ENCODE measurements at regions not wholly inside any gene's neighbourhood (a gene's known extent, or its start where the extent isn't known, plus 50 kb on each side); places are given as distances from the start of the nearest gene placed in this dataset.

- POLR2A ChIA-PET: no interaction called here
- TF ChIP-seq ZNF747 (tag by site-specific recombination; IDR thresholded peaks at IDR 0.05) (no peak), ZNF610 (tag by site-specific recombination; IDR thresholded peaks at IDR 0.05; ENCODE audit: borderline replicate concordance) (no peak), ZNF394 (tag by site-specific recombination; IDR thresholded peaks at IDR 0.05; ENCODE audit: borderline replicate concordance) (no peak), ZNF341 (tag by site-specific recombination; IDR thresholded peaks at IDR 0.05; ENCODE audit: low read depth) (no peak), HOXC10 (CRISPR knock-in tag; IDR thresholded peaks at IDR 0.05) (no peak)
- TF ChIP-seq, protein P1, sequence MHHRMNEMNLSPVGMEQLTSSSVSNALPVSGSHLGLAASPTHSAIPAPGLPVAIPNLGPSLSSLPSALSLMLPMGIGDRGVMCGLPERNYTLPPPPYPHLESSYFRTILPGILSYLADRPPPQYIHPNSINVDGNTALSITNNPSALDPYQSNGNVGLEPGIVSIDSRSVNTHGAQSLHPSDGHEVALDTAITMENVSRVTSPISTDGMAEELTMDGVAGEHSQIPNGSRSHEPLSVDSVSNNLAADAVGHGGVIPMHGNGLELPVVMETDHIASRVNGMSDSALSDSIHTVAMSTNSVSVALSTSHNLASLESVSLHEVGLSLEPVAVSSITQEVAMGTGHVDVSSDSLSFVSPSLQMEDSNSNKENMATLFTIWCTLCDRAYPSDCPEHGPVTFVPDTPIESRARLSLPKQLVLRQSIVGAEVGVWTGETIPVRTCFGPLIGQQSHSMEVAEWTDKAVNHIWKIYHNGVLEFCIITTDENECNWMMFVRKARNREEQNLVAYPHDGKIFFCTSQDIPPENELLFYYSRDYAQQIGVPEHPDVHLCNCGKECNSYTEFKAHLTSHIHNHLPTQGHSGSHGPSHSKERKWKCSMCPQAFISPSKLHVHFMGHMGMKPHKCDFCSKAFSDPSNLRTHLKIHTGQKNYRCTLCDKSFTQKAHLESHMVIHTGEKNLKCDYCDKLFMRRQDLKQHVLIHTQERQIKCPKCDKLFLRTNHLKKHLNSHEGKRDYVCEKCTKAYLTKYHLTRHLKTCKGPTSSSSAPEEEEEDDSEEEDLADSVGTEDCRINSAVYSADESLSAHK (tag by site-specific recombination; IDR thresholded peaks at IDR 0.05): no peak
- no peaks in the 10 kb centered on the region for H3K4me1 ChIP-seq (ENCODE audit: control insufficient read depth, insufficient read depth, low read length)
- H3K36me3 ChIP-seq (ENCODE audit: control insufficient read depth in 2 of 2, insufficient read depth in 1 of 2, low read length in 2 of 2): no peaks in the 10 kb centered on the region
- CTCF ChIA-PET: no interaction called here
- no peak overlapping the region for H3K27ac ChIP-seq (ENCODE audit: extremely low read depth, low read depth, low read length)
- no peak overlapping the region for H3K4me3 ChIP-seq (ENCODE audit: low read depth, low read length)
- no peaks in the 10 kb centered on the region for H3K9me3 ChIP-seq (ENCODE audit: control insufficient read depth, insufficient read depth, low read depth, low read length)
Measured at GRCh38 chr2:150569761-150570160, 82.3 kb upstream of the RND3 start.

GRCh38 chr2:150567771-150568301, 80.4 kb upstream of the RND3 start:
- POLR2A ChIA-PET: interaction anchor here (0.6 kb wide), 1 partner anchor 356 kb away, joined by 3 read pairs; no protein-coding TSS in a partner anchor
- H3K27ac ChIP-seq (ENCODE audit: extremely low read depth, low read depth, low read length): no peak overlapping the region
- CTCF ChIA-PET: no interaction called here

More at GRCh38 chr2:150567771-150568301, 80.4 kb upstream of the RND3 start:
- Histone ChIP-seq H3K36me3 (ENCODE audit: control insufficient read depth in 2 of 2, insufficient read depth in 1 of 2, low read length in 2 of 2) (no peaks in the 10 kb centered on the region), H3K4me3 (ENCODE audit: low read depth, low read length) (no peak overlapping the region), H3K4me1 (ENCODE audit: control insufficient read depth, insufficient read depth, low read length) (no peaks in the 10 kb centered on the region), H3K9me3 (ENCODE audit: control insufficient read depth, insufficient read depth, low read depth, low read length) (no peaks in the 10 kb centered on the region)
- TF ChIP-seq WT1 (tag by site-specific recombination; IDR thresholded peaks at IDR 0.05) (no peak), ZFP37 (tag by site-specific recombination; IDR thresholded peaks at IDR 0.05) (no peak), ZNF571 (tag by site-specific recombination; IDR thresholded peaks at IDR 0.05) (no peak), ZNF707 (tag by site-specific recombination; IDR thresholded peaks at IDR 0.05) (no peak), TSHZ1 (tag by site-specific recombination; IDR thresholded peaks at IDR 0.05; ENCODE audit: borderline replicate concordance) (no peak), ZNF658 (tag by site-specific recombination; IDR thresholded peaks at IDR 0.05) (no peak), HOXA7 (CRISPR knock-in tag; IDR thresholded peaks at IDR 0.05; ENCODE audit: borderline replicate concordance) (no peak), HOXC10 (CRISPR knock-in tag; IDR thresholded peaks at IDR 0.05) (no peak), KLF9 (tag by site-specific recombination; IDR thresholded peaks at IDR 0.05; ENCODE audit: low read depth) (no peak), ZNF626 (tag by site-specific recombination; IDR thresholded peaks at IDR 0.05) (no peak), ZNF155 (tag by site-specific recombination; IDR thresholded peaks at IDR 0.05) (no peak), ZNF692 (tag by site-specific recombination; IDR thresholded peaks at IDR 0.05) (no peak), HIC1 (tag by site-specific recombination; IDR thresholded peaks at IDR 0.05) (no peak)

Measured in HEK293 (cell line).